GM23248 (cell line): ENCODE measurements at regions not wholly inside any gene's neighbourhood (a gene's known extent, or its start where the extent isn't known, plus 50 kb on each side); places are given as distances from the start of the nearest gene placed in this dataset.

ENCODE experiments used
- EZH2 ChIP-seq: fragments of 200-600 bp; sonication (generic); IDR thresholded peaks from 2 replicates; pipeline ENCODE4 v1.6.1; 2018; ENCODE audit warnings: antibody characterized with exemption, mild to moderate bottlenecking; ENCODE audit not compliant: insufficient read depth, poor library complexity, severe bottlenecking
- EZH2phosphoT487 ChIP-seq: fragments of 200-600 bp; sonication (generic); IDR thresholded peaks from 2 replicates; pipeline ENCODE4 v1.6.1; 2018; ENCODE audit warnings: antibody characterized with exemption, moderate library complexity, mild to moderate bottlenecking, low read depth; ENCODE audit not compliant: insufficient read depth

- TF ChIP-seq EZH2: no peak
- TF ChIP-seq EZH2phosphoT487: no peak
Measured at GRCh38 chr22:22716136-22716665, 71.8 kb downstream of the GGTLC2 start.
